NCI-H1417 (cell line): ENCODE measurements at regions not wholly inside any gene's neighbourhood (a gene's known extent, or its start where the extent isn't known, plus 50 kb on each side); places are given as distances from the start of the nearest gene placed in this dataset.

Experiments
- DNase-seq, 3 experiments: peaks; one replicate each; lab custom pipeline; 2025; lab: John Stamatoyannopoulos, UW

DNA sequence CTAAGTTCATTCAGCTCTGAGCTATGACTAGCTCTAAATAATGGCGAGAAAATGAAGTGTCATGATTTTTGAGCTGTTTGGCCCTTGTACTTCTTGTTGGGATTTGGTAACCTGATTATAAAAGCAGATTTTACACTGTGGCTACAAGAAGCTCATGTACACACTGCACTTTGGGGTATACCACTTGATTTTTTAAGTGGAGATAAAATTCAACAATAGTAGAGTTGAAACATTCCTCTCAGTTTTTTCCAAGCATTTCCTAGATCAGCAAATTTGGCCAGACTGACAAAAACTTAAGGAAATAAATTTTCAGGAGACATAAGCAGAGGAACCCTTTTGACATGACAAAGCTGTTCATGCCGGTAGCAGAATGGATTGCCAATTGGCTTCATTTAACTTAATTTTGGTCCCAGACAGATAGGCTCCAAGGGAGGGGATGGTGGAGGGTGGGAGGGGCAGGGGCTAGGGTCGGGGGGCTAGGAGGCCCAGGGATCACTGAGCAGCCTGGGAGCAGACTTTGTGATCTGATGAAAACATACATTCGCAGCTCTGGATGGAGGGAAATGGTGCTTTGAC lies 575.9 kb downstream of the METTL15 start:
- no peak for DNase-seq

DNA sequence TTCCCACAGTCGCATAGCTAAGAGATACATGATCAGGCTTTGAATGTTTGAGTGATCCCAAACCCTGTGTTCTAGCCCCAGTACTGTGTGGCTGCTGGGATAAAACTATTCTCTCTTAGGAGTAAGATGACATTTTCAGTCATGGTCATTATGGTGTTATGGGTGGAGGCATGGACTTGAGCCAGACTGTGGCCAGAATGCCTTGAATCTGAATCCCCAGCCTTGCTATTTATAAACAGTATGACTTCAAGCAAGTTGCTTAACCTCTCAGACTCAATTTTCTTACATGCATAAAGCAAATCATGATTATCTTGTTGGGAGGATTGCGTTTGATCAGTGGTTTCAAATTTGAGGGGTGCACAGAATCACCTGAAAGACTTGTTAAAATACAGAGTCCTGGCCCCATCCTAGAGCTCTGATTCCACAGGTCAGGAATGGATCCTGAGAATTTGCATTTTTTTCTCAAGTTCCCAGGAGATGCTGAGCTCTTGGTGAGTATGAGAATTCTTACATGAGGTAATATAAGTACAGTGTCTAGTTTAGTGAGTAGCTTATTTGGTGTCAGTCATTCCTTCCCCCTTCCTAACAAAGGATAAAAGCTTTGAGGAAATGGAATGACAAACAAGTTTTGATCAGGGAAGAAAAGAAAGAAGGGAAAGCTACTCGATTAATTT lies 571.7 kb downstream of the METTL15 start:
- no peak for DNase-seq

DNA sequence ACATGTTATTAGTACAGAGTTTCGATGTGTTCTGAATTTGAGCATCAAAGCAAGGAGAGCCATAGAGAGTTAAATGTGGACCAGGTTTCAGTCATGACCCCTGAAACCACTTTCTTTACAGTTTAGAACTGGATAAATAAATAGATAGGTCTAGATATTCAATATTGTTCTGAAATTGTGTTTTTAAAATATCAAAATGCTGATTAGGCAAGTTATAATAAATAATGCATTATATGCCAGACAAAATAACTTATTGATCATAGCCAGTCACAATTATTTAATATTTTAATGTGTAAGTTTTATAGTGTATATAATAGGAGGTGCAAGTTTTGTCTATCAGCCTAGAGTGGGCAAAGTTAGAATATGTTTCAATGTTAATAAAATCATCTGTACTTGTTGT lies 569.5 kb downstream of the METTL15 start:
- DNase-seq, result no peak

DNA sequence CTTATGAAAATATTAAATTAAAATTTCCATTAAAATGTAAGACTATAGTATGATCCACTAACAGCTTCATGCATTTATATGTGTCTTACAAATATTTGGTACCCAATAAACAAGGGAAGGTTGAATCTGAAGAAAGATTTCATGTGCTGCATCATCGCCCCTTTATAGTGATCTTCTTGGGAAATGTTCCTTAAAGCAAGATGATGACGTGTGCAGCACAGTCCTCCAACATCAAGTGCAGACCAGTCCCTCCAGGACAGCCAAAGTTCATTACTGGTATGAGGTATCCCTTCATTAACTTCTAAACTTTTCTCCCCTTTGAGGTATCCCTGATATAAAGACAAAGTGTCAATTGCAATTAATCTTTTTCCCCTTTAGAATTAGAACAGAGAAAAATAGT lies 567.0 kb downstream of the METTL15 start:
- no peak for DNase-seq

DNA sequence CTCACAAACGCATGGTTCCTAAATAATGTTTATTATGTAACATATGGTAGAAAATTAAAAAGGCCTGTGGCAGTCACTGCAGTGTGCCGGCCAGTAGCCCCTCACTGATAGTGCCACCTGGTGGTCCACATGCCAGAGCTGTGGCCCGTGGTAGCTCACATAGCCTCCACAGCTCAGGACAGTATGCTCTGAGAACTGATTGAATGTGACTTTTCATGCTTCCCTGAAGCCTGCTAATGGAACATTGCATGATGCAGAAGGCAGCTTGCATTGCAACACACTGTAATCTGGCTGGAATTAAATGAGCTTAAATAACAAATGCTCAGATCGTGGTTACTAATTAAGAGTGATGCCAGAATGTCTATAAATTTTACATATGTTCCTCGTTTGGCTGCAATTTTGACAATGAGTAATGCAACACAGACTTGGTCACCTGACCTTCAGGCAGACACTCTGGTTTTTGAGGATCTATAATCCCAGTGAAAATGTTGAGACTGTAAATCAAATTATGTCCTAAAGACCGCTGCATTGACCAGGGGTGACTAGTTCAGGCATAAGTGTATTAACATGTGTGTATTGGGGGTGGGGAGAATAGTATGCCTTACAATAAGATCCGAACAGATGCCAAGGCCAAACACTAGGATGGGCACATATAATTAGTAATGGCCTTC lies 566.4 kb downstream of the METTL15 start:
- peak in 1 of 3 experiments; percentile 9 for DNase-seq

DNA sequence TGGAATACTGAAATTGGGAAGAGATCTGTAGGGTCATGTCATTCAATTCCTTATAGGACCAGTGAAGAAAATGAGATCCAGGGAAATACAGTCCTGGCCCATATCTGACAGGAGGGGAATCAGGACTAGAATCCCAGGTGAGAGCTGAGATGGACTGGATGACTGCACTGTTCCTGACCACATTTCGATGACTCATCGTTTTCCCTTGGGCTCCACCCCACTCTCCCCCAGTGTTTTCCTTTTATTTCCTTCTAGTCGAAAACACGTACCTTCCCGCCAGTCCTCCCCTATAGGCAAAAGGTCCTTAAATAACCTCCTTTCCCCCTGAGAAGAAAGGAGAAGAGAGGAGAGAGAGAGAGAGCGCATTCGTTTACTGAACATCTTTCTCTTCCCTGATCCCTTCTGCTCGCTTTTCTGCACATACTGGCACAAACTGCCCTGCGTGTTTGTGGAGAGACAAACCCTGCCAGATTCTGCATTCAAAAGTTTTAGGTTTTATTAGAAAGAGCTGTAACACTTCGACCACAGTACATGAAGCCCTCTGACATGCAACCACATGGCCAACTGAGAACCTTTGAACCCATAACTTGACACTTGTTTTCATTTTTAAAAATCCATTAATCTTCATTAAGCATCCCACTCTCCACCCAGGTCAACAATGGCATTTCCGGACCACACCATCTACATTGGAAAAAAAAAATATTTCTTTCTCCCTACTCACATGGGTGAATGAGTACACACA lies 565.7 kb downstream of the METTL15 start:
- no peak for DNase-seq

DNA sequence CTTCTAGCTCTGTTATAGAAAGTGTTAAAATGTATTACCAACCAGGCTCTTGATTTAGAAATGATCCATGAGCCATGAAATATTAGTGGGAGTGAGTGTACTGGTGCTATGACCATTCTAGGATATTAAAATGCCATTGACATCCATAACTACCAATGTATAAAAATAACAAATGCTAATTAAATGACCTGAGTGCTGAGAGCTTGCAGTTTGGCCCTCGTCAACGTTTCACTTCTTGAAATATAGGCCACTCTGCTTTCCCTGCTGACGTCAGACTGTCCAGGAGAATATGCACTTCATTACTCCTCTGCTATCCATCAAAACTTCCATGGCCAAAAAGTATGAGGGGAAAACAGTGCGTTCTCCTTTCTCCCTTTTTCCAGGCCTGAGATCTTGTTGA lies 563.1 kb downstream of the METTL15 start:
- DNase-seq, result no peak

DNA sequence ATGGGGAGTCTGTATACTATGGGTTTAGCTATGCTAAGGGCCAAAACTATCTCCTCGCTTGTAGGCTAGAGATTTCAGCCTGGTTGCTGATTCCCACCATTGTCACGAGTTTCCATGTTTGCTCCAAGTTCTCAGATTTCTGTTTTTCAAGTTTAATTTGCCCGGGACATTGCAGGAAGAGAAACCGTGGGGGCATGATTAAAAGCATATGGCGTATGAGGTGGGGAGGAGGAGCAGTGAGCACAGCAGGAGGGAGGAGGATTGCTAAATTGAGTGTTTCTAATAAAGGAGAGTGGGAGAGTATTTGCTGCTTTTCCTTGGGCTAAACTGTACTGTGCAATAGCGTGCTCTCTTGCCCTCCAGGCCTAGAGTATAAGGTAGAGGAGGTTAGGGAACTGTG lies 558.4 kb downstream of the METTL15 start:
- DNase-seq, result no peak

DNA sequence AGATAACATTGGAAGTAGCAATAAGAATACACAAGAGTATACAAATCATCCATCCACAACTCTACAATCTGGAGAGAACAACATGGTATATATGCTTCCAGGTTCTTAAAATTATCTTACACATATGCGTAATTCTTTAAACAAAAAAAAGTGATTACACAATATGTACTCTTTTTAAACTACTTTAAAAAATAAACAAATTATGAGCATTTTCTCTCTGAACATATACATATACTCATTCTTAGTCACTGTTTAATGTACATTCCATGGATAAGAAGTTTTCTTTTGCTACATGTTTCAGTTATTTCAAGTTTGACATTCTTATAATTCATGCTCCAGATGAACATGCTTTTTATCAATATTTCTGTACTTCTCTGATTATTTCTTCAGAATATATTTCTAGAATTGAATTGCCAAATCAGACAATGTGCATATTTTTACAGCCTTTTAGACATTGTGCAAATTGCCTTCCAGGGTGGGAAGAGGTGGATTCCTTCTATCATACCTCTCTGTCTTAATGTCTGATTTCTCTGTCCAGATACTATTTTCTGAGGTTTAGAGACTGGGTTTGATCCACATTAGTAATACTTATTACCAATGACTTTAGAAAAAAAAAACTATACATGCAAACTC lies 551.6 kb downstream of the METTL15 start:
- no peak for DNase-seq

DNA sequence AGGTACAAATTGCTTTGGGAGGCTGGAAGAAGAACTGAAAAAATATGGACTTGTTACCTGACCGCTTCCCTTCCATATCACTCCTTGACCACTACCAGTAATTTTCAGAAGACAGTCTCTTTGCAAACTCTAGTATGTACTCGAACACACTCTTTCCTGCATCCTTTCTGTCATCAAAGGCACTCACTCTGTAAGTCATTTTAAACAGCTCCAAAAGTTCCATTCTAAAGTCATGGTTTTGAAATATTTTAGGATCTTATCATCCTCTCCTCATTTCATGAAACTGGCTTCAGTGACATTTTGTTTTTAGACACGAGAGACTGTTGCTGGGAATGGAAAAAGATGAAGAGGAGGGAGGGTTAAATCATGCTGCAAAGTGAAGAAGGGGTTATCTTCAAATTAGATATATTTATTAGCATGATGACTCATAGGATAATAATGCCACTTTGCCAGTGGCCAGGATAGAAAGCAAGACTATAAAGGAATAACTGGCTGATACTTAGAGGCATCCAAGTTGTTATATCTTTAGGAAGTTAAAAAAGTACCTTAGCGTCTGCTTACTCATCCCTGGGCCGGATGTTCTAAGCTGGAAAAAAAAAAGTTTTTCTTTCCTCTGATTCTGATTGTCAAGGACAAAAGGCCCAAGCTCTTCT lies 549.3 kb downstream of the METTL15 start:
- DNase-seq, result no peak

DNA sequence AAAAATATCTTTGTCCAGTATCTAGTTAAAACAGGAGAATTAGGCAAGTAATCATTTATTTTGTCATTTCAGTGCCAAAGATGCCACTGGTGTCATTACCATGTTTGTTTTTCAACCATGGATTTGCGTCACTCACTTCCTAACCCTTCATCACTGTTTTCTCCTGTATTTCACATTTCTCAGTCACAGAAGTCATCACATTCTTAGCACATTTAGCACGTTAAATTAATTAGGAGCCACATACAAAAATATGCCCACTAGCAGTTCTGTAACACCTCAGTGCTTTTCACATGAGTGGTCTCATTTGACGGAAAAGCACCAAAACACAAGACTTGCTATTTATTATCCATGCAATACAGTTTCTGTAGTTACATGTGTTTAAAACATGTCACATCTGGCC lies 546.0 kb downstream of the METTL15 start:
- no peak for DNase-seq

DNA sequence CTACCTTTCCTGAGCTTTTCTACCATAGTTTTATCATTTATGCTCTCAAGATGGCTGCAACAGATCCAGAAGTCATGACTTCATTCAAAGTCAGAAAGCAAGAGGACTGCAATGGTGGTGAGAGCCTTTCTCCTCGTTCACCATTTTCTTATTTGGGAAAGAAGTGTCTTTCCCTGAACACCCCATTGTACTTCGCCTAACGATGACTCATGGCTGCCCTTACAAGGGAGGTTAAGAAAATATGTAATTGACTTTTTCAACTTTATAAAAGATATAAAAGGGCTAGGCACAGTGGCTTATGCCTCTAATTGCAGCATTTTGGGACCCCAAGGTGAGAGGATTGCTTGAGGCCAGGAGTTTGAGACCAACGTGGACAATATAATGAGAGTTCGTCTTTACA lies 541.7 kb downstream of the METTL15 start:
- DNase-seq, result no peak

DNA sequence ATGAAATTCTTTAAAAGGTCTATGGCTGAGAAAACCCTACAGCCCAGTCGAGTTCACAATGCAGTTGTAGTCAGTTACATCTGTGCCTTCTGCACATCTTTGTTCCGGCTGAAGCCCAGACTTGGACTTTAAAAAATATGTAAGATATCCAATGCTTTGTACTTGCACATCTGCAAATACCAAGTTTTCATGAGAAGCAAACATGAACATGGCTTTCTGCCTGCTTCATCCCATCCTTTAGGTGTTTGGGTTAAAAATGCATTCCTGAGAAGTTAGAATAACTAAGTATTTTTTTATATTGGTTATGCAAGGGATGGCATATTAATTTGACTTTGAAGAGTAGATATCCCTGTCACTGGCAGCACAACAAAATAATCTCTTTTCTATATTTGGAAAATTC lies 528.4 kb downstream of the METTL15 start:
- no peak for DNase-seq

DNA sequence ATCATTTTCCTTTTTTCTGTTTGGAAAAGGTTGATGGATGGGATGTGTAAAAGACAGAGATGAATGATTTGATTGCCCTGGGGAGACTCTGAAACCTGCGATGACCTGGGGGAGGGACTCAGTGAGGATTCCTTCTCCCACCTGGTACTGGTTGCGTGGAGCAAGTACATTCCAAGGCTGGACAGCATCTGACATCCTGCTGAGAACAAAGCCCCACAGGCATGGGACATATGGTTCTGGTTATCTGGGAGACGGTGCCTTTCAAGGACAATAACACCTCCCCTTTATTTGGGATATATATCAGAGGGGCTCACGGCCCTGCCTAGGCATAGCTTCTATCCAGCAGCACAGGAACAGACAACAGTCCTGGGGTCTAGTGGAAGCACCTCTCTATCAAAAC lies 527.8 kb downstream of the METTL15 start:
- no peak for DNase-seq

DNA sequence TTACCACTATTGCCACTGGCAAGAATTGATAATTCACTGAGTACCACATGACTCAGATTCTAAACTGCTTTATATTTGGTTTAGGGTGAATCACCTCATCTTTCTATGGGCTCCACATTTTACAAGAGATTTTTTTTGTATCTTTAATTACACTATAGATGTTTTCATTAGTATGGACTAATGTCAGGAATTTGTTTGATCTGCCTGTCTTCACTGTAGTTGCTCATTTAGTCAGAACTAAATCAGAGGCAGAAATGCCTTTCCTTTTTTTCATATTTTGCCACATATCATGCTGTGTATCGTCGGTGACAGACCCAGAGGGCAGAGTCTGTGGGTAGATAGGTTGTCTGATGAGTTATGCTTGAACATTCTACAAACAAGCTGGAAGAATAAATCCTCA lies 524.1 kb downstream of the METTL15 start:
- no peak for DNase-seq

DNA sequence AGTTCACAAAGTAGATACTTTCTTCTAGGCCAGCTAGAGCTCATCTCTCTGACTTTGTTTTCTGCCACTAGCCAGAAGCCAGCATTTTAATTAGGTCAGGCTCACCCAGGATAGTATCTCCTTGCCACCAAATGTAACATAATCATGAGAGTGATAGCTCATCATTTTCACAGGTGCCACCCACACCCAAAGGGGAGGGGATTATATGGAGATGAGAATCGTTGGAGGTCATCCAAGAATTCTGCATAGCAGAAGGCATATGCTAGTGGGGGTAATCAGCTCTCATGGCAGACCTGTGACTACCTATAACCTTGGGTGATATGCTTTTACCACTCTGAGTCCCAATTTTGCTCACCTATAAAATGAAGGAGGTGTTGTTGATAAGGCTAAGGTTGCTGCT lies 523.0 kb downstream of the METTL15 start:
- DNase-seq, result no peak

DNA sequence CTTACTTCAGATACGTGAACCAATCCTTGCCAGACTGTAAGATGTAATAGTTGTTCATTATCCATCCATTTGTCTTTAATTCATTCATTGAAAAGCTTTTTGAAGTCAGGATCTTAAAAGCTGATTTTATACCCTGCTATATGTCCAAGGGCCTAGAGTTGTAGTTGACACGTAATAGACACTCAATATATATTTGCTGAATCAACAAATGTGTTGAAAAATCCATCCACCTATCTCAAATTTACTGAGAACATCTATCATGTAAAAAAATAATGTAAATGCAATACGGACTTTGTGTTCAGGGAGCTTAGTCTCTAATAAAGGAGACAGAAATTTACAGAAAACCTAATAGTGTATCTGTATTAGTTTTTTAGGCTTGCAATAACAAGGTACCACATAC lies 521.0 kb downstream of the METTL15 start:
- no peak for DNase-seq

DNA sequence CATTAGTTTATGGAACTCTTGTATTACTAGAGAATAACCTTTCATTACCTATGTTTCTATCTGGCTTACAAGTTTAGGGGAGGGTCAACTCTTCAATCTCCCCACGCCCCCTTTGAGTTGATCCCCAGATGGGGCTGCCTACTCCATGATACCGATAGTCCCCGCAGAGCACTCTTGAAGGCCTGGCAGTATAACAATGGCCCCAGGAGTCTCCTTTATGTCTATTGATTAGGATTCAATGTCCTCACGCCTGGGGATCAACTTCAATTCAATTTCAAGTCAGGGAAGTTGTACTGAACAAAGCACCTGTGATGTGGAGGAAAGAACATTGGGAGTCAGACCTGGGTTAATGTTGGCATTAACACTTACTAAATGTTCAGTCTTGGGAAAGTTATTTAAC lies 520.2 kb downstream of the METTL15 start:
- DNase-seq, result no peak

DNA sequence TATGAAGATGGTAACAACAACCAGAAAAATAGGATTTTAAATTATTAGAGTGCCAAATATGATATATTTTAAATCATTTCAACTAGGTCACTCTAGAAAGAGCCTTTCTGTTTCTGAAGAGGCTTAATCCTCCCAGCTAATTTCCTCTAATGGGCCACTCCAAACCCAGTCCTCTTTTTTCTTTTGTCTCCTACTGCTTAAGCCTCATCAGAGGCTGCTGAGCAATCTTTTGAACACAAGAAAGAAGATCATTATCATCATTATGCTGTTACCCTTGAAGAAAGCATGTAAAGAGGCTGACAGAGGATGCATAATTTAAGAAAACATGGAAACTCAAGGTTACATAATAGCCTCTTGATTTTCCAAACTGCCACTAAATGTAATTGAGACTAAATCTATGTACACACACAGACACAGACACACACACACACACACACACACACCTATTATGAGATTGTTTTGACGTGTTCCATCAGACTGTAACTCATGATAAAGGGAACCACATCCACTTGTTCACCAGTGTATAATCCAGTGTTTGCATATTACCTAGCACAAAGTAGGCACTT lies 519.6 kb downstream of the METTL15 start:
- peak in 2 of 3 experiments; percentile 48 to 87 for DNase-seq

DNA sequence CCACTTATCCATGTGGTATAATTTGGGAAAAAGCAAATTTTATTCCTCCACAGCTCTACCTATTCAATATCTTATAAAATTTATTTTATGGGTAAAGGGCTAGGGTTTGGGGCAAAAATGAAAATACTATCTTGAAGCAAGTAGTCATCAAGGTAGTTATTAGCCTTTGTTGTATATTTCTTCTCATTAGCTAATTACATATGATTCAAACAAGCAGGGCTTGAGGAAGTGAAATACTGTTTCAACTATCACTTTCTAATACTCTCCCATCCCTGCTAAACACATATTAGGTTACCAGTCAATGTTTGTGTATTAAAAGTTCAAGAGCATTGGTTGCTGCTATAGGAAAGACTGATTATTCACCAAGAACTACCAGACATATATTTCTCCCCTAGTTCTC lies 517.3 kb downstream of the METTL15 start:
- no peak for DNase-seq

DNA sequence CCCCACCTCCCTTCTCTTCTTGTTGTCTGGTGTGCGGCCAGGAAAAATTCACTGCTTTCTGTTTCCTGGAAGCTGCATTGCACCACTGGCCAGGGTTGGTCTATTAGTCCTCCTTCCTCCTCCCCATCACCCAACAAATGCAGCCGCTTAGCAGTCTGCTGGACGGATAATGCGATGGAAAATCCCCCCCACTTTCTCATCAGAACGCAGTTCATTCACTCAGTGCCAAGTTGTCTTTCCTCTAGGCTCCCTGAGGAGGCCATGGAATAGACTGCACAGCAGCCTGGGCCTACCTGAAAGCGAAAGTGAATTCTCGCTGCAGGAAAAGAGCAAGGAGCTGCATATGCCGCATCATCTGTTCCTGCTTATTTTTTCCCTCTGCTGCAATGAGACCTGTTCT lies 513.6 kb downstream of the METTL15 start:
- no peak for DNase-seq
